Transverse colon (tissue), 4 donors: ENCODE measurements at regions not wholly inside any gene's neighbourhood (a gene's known extent, or its start where the extent isn't known, plus 50 kb on each side); places are given as distances from the start of the nearest gene placed in this dataset.

Experiments used
- DNase-seq: peaks from one replicate; pipeline ENCODE4 v3.0.0-alpha.2; 2019
- H3K27ac ChIP-seq, 4 donors: fragments of 200-600 bp; sonication (generic); 2 replicates each; pipeline ENCODE4 v1.5.1; 2016 to 2018; ENCODE audit warnings: inconsistent platforms in 4 of 4
- H3K27me3 ChIP-seq: fragments of 200-600 bp; sonication (generic); 2 replicates; pipeline ENCODE4 v1.5.1; 2017; ENCODE audit warnings: inconsistent platforms
- H3K36me3 ChIP-seq, 4 donors: fragments of 200-600 bp; sonication (generic); 2 replicates each; pipeline ENCODE4 v1.5.1; 2017 to 2019; ENCODE audit warnings: inconsistent platforms in 4 of 4
- H3K4me1 ChIP-seq, 4 donors: fragments of 200-600 bp; sonication (generic); 2 replicates each; pipeline ENCODE4 v1.5.1; 2017 to 2020; ENCODE audit warnings: inconsistent platforms in 4 of 4
- H3K4me3 ChIP-seq, 4 donors: fragments of 200-600 bp; sonication (generic); 1 replicate in 1 of 4; 2 replicates in 3 of 4; pipeline versions ENCODE4 v1.5.1 to v1.6.1; 2017 to 2019; ENCODE audit warnings: inconsistent platforms in 4 of 4
- H3K9me3 ChIP-seq, 2 donors: fragments of 200-600 bp; sonication (generic); 2 replicates each; pipeline ENCODE4 v1.5.1; 2017 to 2019; ENCODE audit warnings: inconsistent platforms in 2 of 2
- CTCF ChIP-seq, 5 experiments: fragments of 200-600 bp in 3 of 5; fragments of 450-650 bp in 2 of 5; sonication (generic) in 3 of 5; IDR thresholded peaks; 1 replicate in 2 of 5; 2 replicates in 3 of 5; pipeline ENCODE4 v1.5.1; 2016 to 2017; ENCODE audit warnings: antibody characterized with exemption in 5 of 5, inconsistent platforms in 3 of 5, mild to moderate bottlenecking in 2 of 5, moderate library complexity in 1 of 5
- EP300 ChIP-seq: sonication (generic); formaldehyde crosslinking; IDR thresholded peaks from one replicate; pipeline ENCODE4 v1.6.1; 2017; ENCODE audit warnings: antibody characterized with exemption, low read depth
- POLR2A ChIP-seq: fragments of 450-650 bp; IDR thresholded peaks from one replicate; pipeline ENCODE4 v1.6.1; 2016; ENCODE audit warnings: antibody characterized with exemption, mild to moderate bottlenecking, moderate library complexity
- POLR2AphosphoS5 ChIP-seq, 3 donors: sonication (generic); formaldehyde crosslinking; IDR thresholded peaks; one replicate each; pipeline ENCODE4 v1.6.1; 2016; ENCODE audit warnings: antibody characterized with exemption in 3 of 3
- WGBS, 2 donors: methylation state at CpG; one replicate each; pipeline ENCODE4 v1.1.5; 2018; ENCODE audit warnings: low coverage in 1 of 2; 5-methylcytosine and 5-hydroxymethylcytosine counted together
- in situ Hi-C, 4 donors: fragments of 200-750 bp; cut with MboI; loops; one replicate each; pipeline versions ENCODE4 v1.15.0 to v1.15.1; 2017; ENCODE audit warnings: low sequenced_read_pairs in 3 of 4, low pct_ligation_motif_present in 1 of 4, low pct_unique_long_range_greater_than_20kb in 1 of 4
- intact Hi-C: fragments of 100-400 bp; cut with DNase I; formaldehyde crosslinking; loops from one replicate; pipeline ENCODE4 v1.15.1; 2023; ENCODE audit warnings: low total_unique reads

DNA sequence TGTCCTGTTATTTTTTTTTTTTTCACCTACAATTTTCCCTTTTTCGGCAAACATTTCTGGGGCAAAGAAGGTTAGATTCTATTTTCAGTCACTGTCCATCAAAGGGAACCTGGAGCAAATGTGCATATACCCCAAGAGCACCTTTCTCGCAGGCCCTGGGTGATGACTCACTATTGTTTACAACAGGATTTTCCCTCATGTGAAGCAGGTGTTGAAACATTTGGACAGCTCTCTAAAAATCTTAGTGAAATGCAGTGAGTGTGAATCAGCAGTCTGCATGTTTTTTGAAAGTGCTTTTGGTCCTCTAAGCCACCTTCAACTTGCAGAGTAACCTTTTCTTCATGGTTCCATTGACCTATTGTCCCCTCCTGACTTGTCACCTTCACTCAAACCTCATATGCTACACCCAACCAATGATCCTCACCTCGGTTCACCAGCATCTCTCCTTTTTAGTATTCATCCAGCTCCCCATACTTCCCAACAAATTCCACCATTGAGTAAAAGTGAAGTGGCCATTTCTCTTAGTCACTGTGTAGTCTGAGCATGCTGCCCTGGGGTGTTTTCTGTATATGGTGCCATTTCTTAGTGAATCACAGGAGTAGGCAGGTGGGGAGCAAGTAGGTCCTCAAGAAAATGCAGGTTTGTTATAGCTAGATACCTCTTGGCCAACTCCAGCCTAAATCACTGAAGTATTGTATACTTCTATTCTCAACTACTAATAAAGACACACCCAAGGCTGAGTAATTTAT lies 260.2 kb downstream of the BMP4 start:
- Histone ChIP-seq H3K4me1 (no peaks in the 10 kb centered on the region), H3K9me3 (no peaks in the 10 kb centered on the region), H3K36me3 (no peaks in the 10 kb centered on the region), H3K27me3 (no peaks in the 10 kb centered on the region), H3K4me3 (no peak overlapping the region), H3K27ac (no peak overlapping the region)
- no peak for DNase-seq
- 59 to 89% methylated on average over 2 to 3 of the region's 3 CpGs for WGBS, 2 donors
- in situ Hi-C loops (no loop called here), intact Hi-C loops (no loop called here)
- TF ChIP-seq CTCF (IDR thresholded peaks at IDR 0.05) (no peak), POLR2A (no peak), EP300 (no peak), POLR2AphosphoS5 (IDR thresholded peaks at IDR 0.05) (no peak)

DNA sequence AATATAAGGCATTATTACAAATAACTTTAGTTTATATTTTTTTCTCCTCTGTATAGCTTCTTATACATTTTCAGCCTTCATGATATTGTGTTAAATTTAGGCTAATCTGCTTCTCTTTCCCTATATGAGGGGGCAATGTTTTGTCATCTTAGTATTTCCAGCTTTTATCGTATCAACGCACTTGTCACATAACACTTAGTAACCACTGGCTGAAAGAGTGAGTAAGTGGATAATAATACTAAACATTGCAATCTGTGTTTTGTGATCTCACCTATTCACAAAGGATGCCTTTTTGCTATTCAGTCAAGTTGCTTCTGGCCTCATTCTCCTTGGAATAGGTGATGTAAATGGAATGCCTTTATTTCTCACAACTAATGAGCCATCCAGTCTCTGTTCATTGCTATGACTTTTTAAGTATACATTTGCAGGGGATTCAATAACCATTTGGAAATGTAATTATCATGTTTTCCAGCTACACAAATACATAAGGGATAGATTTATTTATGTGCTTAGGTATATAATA lies 260.9 kb downstream of the BMP4 start:
- no peak for TF ChIP-seq CTCF (IDR thresholded peaks at IDR 0.05)
- no peak for TF ChIP-seq EP300
- no peak for TF ChIP-seq POLR2A
- no peak for TF ChIP-seq POLR2AphosphoS5 (IDR thresholded peaks at IDR 0.05)
- H3K4me3 ChIP-seq, result no peak overlapping the region
- WGBS, 2 donors, result 98 to 100% methylated on average over 2 of the region's 2 CpGs
- H3K27me3 ChIP-seq, result no peaks in the 10 kb centered on the region
- no peak overlapping the region for H3K27ac ChIP-seq
- intact Hi-C loops, result no loop called here
- no peak for DNase-seq
- no peaks in the 10 kb centered on the region for H3K9me3 ChIP-seq
- in situ Hi-C loops, result no loop called here
- no peaks in the 10 kb centered on the region for H3K4me1 ChIP-seq
- no peaks in the 10 kb centered on the region for H3K36me3 ChIP-seq

DNA sequence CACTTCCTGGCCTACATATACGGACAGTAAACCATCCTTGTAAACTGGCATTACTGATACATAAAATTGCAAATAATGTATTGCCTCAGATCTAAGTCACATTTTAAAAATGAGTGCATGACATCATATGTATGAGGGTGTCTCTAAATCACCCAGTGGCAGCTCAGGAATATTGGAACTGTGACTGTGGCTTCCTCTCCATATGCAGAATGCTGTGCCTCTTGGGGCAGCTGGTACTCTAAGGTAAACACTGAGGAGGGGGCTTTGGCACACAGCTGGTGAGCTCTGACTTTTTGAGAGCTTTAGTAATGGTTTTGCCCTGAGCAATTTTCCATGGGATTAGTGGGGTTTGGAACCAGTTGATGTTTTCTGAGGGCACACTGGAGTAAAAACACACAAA lies 263.7 kb downstream of the BMP4 start:
- Histone ChIP-seq H3K27me3 (no peaks in the 10 kb centered on the region), H3K36me3 (no peaks in the 10 kb centered on the region), H3K27ac (no peak overlapping the region), H3K9me3 (no peaks in the 10 kb centered on the region), H3K4me3 (no peak overlapping the region), H3K4me1 (no peaks in the 10 kb centered on the region)
- in situ Hi-C loops, result no loop called here
- intact Hi-C loops, result loop anchor here (5.0 kb wide), 1 partner anchor 1759 kb away; no protein-coding TSS in a partner anchor
- WGBS, 2 donors, result 56 to 86% methylated on average over 1 of the region's 1 CpG
- no peak for TF ChIP-seq POLR2A
- TF ChIP-seq EP300, result no peak
- TF ChIP-seq CTCF (IDR thresholded peaks at IDR 0.05), result no peak
- TF ChIP-seq POLR2AphosphoS5 (IDR thresholded peaks at IDR 0.05), result no peak
- no peak for DNase-seq

DNA sequence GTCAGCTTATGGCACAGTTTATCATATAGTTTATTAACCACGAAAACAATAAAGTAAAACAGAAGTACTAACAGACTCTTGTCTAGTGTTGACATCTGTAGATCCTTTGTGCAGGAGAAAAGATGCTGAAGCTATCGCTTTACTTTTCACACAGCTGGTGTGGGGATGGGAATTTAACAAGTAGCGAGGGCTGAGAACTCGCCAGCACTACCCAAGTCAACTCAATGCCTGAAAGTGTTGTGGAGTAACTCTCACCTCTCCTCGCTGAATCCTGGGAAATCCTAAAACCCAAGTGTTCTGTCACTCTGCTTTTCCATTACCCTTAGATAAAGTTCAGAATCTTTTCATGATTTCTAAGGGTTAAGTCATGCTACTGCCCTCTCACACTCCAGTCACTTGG lies 264.2 kb downstream of the BMP4 start:
- DNase-seq, result no peak
- TF ChIP-seq CTCF (IDR thresholded peaks at IDR 0.05) (no peak), POLR2AphosphoS5 (IDR thresholded peaks at IDR 0.05) (no peak), EP300 (no peak), POLR2A (no peak)
- intact Hi-C loops (loop anchor here (5.0 kb wide), 1 partner anchor 1760 kb away; no protein-coding TSS in a partner anchor), in situ Hi-C loops (no loop called here)
- H3K36me3 ChIP-seq, result no peaks in the 10 kb centered on the region
- no peak overlapping the region for H3K4me3 ChIP-seq
- no peaks in the 10 kb centered on the region for H3K4me1 ChIP-seq
- WGBS, 2 donors, result 79 to 89% methylated on average over 5 of the region's 5 CpGs
- H3K9me3 ChIP-seq, result no peaks in the 10 kb centered on the region
- H3K27ac ChIP-seq, result no peak overlapping the region
- H3K27me3 ChIP-seq, result no peaks in the 10 kb centered on the region
